Activated T-cell treated with anti-CD3 and anti-CD28 coated beads, Interleukin-2, amount 50 U/mL, for 48 hours (primary cell): ENCODE measurements at regions not wholly inside any gene's neighbourhood (a gene's known extent, or its start where the extent isn't known, plus 50 kb on each side); places are given as distances from the start of the nearest gene placed in this dataset.
"Not testable (repeated sequence)": the region's sequence is repeated elsewhere in the genome, so short reads cannot be mapped to it uniquely, and the experiment has no call there.

ENCODE experiments used
- DNase-seq, 2 experiments: peaks; one replicate each; pipeline ENCODE4 v3.0.0-alpha.2; 2020

GRCh38 chr1:230591678-230592077, 50.6 kb upstream of the COG2 start:
- DNase-seq = no peak

DNA sequence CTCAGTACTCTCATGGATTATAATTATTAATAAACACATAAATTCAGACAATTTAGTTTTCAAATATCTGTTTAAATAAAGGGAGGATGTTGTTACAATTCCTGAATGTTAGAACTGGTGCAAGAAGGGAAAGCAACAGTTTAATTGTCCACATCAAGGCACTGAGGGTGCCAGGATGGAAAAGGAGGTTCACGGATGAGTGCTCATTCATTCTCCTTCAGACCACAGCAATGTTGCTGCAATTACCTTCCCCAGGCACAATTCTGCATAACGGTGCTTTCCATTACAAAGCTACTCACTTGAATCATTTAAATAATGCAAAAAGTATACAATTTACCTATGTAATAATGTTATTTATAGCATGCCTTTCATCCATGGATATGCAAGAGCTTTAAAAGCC, 52.3 kb upstream of the COG2 start:
- DNase-seq = no peak

DNA sequence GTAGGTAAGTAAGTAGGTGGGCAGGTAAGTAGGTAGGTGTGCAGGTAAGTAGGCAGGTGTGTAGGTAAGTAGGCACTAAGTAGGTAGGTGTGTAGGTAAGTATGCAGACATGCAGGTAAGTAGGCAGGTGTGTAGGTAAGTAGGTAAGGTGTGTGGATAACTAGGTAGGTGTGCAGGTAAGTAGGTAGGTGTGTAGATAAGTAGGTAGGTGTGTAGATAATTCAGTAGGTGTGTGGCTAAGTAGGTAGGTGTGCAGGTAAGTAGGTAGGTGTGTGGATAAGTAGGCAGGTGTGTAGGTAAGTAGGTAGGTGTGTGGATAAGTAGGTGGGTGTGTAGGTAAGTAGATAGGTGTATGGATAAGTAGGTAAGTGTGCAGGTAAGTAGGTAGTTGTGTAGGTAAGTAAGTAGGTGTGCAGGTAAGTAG, 53.9 kb upstream of the COG2 start:
- DNase-seq = no peak

DNA sequence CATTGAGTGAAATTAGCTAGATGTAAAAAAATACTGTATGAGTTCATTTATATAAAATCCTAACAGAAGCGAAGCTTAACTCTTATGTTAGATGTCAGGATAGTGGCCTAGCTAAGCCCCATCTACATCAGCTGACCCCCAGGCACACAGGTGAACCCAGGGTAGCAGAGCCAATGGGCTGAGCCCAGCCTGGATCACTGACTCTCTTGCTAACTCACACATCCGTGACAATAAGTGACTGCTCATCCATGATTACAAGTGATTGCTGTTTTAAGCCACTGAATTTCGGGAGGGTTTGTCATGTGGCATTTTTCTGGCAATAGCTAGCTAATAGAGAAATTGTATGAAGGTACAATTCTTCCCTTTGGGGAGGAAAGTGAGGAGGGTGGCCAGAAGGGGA, 55.2 kb upstream of the COG2 start:
- no peak for DNase-seq

DNA sequence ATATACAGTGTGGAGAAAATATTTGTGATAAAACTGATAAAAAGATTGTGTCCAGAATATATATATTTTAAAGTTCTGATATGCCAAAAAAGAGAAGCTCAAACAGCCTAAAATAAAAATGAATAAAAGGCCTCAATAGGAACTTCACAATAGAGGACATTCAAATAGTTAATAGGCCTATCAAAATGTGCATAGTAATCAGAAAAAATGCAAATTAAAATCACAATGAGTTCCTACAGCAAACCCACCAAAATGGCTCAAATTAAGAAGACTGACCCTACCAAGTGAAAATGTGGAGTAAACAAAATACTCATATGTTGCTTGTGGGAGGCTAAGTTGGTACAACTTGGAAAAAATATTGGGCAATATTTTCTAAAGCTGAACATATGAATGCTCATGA, 57.6 kb upstream of the COG2 start:
- no peak for DNase-seq

GRCh38 chr1:230581446-230582079, 60.7 kb upstream of the COG2 start:
- DNase-seq = no peak

- DNase-seq = no peak
Measured at GRCh38 chr1:230578616-230579015, 63.7 kb upstream of the COG2 start.

DNA sequence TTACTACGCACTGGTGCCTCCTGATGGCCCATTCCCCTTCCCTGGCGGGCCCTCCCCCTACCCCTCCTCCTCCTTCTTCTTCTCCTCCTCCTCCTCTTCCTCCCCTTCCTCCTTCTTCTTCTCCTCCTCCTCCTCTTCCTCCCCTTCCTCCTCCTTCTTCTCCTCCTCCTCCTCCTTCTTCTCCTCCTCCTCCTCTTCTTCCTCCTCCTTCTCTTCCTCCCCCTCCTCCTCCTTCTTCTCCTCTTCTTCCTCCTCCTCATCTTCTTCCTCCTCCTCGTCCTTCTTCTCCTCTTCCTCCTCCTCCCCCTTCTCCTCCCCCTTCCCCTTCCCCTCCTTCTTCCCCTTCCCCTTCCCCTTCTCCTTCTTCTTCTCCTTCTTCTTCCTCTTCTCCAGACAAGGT, 64.7 kb upstream of the COG2 start:
- no peak for DNase-seq

DNA sequence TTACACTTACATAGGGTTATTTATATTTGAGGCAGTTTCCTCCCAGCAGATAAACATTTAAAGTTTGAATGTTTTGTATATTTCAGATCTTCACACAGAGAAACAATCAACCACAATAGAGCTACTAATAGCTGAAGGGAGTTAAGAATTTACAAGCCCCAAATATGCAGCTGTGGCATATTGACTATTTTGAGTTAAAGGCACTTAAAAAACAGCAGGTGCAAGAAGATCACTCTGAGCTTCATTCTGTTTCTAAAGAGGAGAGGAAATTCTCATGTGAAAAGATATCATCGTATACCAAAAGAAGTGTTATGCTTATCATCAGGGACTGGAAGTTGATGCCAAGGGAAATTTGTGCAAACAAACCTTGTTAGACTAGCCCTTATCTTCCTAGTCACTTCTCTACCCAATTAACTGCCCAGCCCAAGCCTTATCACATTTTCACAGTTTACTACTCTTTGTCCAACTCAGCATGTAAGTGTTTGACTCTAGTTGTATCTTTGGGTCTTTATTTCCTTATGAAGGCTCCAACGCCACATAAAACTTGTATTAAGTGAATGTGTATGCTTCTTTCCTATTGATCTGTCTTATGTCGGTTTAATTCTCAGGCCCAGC, 66.3 kb upstream of the COG2 start:
- no peak for DNase-seq

DNA sequence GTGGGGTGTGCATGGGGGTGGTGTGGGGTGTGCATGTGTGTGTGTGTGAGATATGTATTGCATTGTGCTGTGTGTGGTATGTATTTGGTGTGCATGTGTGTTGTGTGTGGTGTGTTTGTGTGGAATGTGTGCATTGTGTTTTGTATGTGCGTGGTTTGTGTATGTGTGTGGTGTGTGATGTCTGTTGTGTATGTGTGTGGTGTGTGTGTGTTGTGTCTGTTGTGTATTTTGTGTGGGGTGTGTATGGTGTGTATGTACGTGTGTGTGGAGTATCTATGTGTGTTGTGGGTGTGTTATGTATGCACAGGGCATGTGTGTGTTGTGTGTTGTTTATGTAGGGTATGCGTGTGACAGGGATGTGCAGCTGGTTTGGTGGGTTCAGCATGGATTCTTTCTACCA, 67.8 kb upstream of the COG2 start:
- DNase-seq = no peak

- no peak for DNase-seq
Measured at GRCh38 chr1:230573658-230574057, 68.6 kb upstream of the COG2 start.

- no peak for DNase-seq
Measured at GRCh38 chr1:230572121-230573105, 69.9 kb upstream of the COG2 start.

DNA sequence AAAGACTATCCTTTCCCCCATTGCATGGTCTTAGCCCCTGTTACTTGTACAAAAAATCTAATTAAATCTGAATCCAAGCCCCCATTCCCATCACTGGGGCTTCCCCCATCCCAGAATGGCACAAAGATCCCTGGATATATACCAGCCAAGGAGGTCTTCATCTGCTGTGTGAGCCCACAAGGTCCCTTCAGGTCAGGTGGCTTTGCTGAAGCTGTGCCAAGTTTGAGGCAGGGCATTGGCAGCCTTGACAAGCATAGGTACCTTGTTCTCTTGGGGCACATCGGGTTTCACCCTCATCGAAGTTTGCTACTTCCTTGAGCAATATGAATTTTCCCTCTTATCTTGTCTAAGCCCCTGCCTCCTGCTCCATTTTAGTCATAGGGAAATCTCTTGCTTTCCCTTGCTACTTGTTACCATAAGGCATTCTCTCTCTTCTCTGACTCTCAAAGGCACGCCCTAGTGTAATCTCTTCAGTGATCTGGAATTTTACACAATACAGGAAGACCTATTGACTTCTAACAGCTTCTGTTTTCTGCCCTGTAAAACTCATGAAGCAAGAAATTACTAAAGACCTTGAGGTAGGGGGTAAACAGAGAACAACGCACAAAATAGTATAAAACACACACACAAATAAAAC, 71.4 kb upstream of the COG2 start:
- no peak for DNase-seq

GRCh38 chr1:230569201-230569600, 73.1 kb upstream of the COG2 start:
- DNase-seq = no peak

- no peak for DNase-seq
Measured at GRCh38 chr1:230568676-230569075, 73.6 kb upstream of the COG2 start.

DNA sequence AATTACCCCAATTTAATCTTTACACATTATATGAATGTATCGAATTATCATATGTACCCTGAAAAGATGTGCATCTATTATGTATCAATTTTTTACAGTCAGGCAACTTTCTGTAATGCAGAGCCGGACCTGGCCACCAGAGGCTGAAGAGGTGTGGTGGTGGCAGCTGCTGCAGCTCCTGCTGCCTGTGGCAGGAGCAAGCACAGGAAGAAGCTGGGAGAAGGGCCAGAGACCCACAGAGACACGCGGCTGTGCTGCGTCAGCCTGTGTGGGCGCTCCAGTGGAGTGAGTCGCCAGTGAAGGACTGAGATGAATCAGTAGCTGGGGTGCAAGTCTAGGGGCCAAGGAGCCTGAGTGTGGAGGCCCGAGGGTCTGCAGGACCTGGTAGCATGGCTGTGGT, 74.3 kb upstream of the COG2 start:
- DNase-seq = peak; percentile 41 to 55

- DNase-seq = no peak
Measured at GRCh38 chr1:230567221-230567575, 75.1 kb upstream of the COG2 start.

DNA sequence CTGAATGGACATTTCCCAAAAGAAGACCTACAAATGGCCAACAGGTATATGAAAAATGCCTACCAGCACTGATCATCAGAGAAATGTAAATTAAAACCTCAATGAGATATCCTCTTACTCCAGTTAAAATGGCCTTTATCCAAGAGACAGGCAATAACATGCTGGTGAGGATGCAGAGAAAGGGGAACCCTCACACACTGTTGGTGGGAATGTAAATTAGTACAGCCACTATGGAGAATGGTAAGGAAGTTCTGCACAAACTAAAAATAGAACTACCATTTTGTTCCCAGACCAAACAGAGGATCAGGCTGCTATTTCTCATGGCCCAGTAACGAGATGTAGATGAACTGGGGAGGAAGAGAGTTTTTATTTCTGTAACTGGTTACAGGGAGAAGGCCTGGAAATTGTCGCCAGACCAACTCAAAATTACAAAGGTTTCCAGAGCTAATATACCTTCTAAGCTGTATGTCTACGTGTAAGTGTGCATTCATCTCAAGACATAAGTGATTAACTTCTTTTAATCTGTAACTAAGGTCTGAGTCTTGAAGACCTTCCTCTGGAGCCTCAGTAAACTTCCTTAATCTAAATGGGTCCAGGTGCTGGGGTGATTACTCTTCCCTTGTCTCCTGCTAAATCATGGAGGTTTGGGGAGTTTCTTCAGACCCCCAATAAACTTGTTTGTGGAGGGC, 75.6 kb upstream of the COG2 start:
- not testable (repeated sequence) for DNase-seq

DNA sequence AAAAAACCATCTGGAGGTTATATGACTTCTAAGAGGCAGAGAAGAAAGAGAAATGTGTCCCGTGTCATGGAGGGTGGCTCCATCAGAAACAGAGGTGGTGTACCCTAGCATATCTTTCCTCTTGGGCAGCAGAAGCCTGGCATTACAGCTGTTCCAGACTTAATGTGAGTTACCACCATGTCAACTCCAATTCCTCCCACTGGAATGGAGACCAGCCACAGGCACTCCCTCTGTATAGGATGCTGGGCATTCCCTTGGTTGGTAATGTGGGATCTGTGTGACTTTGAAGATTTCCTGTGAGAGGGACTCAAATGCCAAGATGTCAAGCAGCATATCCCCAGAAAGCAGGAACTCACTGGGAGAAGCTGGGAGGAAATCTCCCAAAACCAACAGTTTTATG, 77.1 kb upstream of the COG2 start:
- no peak for DNase-seq

DNA sequence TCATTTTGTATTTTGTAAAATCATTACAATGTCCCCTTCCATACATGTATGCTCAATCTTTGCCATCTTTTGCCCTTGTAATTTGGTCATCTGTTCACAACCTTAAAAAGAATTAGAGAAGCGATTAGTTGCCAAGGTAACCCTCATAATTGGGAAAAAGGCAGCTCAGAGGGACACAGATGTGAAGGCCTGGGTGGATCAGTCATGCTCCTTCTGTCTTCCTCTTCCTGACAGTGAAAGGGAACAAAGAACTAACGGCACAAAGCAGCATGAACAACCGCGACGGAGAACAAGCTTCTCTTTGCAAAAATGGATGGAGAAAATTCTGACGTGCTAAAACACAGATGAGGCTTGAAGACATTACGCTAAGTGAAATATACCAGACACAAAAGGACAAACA, 78.7 kb upstream of the COG2 start:
- DNase-seq = no peak

DNA sequence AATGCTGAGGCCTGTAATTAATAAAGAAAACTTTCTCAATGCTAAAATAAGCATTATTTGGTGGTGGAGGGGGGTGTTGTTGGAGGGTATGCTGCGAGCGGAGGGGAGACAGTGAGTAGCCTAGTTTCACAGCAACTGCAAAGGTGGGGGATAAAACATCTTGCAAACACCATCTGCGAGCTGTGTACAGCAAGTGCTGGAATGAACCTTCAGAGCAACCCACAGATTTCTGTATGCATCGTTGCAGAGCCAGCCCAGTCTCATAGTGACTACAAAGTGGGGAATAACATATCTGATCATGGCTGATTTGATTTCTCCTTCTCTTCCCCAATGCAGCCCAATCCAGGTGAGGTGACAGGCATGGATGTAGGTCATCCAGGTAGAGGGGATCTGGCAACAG, 80.7 kb upstream of the COG2 start:
- no peak for DNase-seq

GRCh38 chr1:230558324-230558723, 84.0 kb upstream of the COG2 start:
- DNase-seq = no peak

GRCh38 chr1:230556453-230556852, 85.8 kb upstream of the COG2 start:
- DNase-seq = no peak
